ENCODE measurements at regions not wholly inside any gene's neighbourhood (a gene's known extent, or its start where the extent isn't known, plus 50 kb on each side); places are given as distances from the start of the nearest gene placed in this dataset.

DNA sequence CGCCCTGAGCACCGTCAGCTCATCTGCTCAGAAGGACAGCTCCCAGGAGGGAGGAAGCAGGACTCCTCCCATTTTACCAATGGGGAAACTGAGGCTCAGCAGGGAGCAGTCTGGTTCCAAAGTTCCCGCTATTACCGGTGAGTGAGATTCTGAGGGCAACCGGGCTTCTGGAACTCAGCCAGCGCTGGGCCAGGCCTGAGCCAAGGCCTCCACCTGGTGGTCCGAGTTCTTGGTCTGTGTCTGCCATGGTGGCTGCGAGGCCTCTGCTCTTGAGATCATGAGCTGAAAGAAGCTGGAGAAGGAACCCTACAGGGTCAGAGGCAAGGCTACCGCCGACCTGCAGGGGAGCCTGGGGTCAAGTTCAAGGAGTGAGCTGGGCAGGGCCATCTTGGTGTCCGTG is 110.8 kb upstream of the GSE1 start:
- intact Hi-C loops (cut with micrococcal nuclease; ENCODE audit: unreplicated experiment) (no loop called here), in situ Hi-C loops (cut with HindIII; ENCODE audit: extremely low pct_ligation_motif_present, low pct_unique_long_range_greater_than_20kb) (no loop called here)
- Histone ChIP-seq H2AFZ (ENCODE audit: low read length) (no peak overlapping the region), H3K27me3 (ENCODE audit: control insufficient read depth in 1 of 2, insufficient read depth in 2 of 2, low read length in 2 of 2) (no peaks in the 10 kb centered on the region; a peak in 1 of 5 replicates), H3K4me1 (ENCODE audit: insufficient read depth, low read length) (peaks cover 13% of the 10 kb centered on the region), H3K4me2 (ENCODE audit: low read depth, low read length) (no peak overlapping the region), H3K36me3 (replicated peaks in 1 of 2; ENCODE audit: control insufficient read depth in 1 of 2, insufficient read depth in 2 of 2, low read length in 2 of 2) (no peaks in the 10 kb centered on the region), H3K9me3 (ENCODE audit: low read length) (no peaks in the 10 kb centered on the region), H3K27ac (ENCODE audit: extremely low read length, insufficient read depth, low read length) (no peak overlapping the region), H3K4me3 (replicated peaks in 1 of 3; ENCODE audit: insufficient read depth in 1 of 3, low read depth in 2 of 3, low read length in 3 of 3) (no peak overlapping the region), H3K9ac (ENCODE audit: insufficient read depth, low read depth, low read length) (no peak overlapping the region), H3K79me2 (ENCODE audit: insufficient read depth, low read length) (no peaks in the 10 kb centered on the region), H4K20me1 (ENCODE audit: insufficient read depth, low read length) (no peaks in the 10 kb centered on the region)
- POLR2A ChIA-PET = interaction anchor here (1.0 to 2.8 kb wide), 3 partner anchors 13 to 35 kb away, joined by 3 to 21 read pairs (median 3); no protein-coding TSS in a partner anchor
- peak; percentile 28 for ATAC-seq
- CTCF ChIA-PET (ENCODE audit: low intra/inter-chr PET ratio, low total read pairs) = no interaction called here
- WGBS (ENCODE audit: low lambda C conversion rate) = 54% methylated on average over 10 of the region's 11 CpGs
- no TSS peak for BruUV-seq (replicated peaks)
- no peak for FAIRE-seq
- DNase-seq (ENCODE audit: low spot score) = no peak
- TF ChIP-seq, protein P1, sequence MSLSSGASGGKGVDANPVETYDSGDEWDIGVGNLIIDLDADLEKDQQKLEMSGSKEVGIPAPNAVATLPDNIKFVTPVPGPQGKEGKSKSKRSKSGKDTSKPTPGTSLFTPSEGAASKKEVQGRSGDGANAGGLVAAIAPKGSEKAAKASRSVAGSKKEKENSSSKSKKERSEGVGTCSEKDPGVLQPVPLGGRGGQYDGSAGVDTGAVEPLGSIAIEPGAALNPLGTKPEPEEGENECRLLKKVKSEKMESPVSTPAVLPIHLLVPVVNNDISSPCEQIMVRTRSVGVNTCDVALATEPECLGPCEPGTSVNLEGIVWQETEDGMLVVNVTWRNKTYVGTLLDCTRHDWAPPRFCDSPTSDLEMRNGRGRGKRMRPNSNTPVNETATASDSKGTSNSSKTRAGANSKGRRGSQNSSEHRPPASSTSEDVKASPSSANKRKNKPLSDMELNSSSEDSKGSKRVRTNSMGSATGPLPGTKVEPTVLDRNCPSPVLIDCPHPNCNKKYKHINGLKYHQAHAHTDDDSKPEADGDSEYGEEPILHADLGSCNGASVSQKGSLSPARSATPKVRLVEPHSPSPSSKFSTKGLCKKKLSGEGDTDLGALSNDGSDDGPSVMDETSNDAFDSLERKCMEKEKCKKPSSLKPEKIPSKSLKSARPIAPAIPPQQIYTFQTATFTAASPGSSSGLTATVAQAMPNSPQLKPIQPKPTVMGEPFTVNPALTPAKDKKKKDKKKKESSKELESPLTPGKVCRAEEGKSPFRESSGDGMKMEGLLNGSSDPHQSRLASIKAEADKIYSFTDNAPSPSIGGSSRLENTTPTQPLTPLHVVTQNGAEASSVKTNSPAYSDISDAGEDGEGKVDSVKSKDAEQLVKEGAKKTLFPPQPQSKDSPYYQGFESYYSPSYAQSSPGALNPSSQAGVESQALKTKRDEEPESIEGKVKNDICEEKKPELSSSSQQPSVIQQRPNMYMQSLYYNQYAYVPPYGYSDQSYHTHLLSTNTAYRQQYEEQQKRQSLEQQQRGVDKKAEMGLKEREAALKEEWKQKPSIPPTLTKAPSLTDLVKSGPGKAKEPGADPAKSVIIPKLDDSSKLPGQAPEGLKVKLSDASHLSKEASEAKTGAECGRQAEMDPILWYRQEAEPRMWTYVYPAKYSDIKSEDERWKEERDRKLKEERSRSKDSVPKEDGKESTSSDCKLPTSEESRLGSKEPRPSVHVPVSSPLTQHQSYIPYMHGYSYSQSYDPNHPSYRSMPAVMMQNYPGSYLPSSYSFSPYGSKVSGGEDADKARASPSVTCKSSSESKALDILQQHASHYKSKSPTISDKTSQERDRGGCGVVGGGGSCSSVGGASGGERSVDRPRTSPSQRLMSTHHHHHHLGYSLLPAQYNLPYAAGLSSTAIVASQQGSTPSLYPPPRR (CRISPR knock-in tag; IDR thresholded peaks at IDR 0.05; ENCODE audit: borderline replicate concordance) = no peak
- 0 out of 2 replicates have a peak, but pooled peaks have one; percentile 18 for TF ChIP-seq ZBTB38 (CRISPR knock-in tag; IDR thresholded peaks at IDR 0.05)
- no peak for TF ChIP-seq ZNF556 (CRISPR knock-in tag; IDR thresholded peaks at IDR 0.05; ENCODE audit: borderline replicate concordance)
- no peak for TF ChIP-seq NFE2L1 (CRISPR knock-in tag; IDR thresholded peaks at IDR 0.05; ENCODE audit: borderline replicate concordance)
- TF ChIP-seq ZMYM4 (CRISPR knock-in tag; IDR thresholded peaks at IDR 0.05) = no peak
- no peak for TF ChIP-seq IKZF4 (CRISPR knock-in tag; IDR thresholded peaks at IDR 0.05; ENCODE audit: borderline replicate concordance, low read depth, not compliant biosample characterization)
- TF ChIP-seq, protein P2, sequence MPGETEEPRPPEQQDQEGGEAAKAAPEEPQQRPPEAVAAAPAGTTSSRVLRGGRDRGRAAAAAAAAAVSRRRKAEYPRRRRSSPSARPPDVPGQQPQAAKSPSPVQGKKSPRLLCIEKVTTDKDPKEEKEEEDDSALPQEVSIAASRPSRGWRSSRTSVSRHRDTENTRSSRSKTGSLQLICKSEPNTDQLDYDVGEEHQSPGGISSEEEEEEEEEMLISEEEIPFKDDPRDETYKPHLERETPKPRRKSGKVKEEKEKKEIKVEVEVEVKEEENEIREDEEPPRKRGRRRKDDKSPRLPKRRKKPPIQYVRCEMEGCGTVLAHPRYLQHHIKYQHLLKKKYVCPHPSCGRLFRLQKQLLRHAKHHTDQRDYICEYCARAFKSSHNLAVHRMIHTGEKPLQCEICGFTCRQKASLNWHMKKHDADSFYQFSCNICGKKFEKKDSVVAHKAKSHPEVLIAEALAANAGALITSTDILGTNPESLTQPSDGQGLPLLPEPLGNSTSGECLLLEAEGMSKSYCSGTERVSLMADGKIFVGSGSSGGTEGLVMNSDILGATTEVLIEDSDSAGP (CRISPR knock-in tag; IDR thresholded peaks at IDR 0.05; ENCODE audit: borderline replicate concordance) = 0 out of 2 replicates have a peak, but pooled peaks have one; percentile 9
- TF ChIP-seq ARNT2 (CRISPR knock-in tag; IDR thresholded peaks at IDR 0.05; ENCODE audit: low read depth) = no peak
- TF ChIP-seq FLYWCH1 (CRISPR knock-in tag; IDR thresholded peaks at IDR 0.05) = no peak
- no peak for TF ChIP-seq ZNF496 (CRISPR knock-in tag; IDR thresholded peaks at IDR 0.05; ENCODE audit: insufficient replicate concordance)
- 0 out of 2 replicates have a peak, but pooled peaks have one; percentile 76 for TF ChIP-seq MZF1 (CRISPR knock-in tag; IDR thresholded peaks at IDR 0.05; ENCODE audit: borderline replicate concordance)
- TF ChIP-seq, protein P3, sequence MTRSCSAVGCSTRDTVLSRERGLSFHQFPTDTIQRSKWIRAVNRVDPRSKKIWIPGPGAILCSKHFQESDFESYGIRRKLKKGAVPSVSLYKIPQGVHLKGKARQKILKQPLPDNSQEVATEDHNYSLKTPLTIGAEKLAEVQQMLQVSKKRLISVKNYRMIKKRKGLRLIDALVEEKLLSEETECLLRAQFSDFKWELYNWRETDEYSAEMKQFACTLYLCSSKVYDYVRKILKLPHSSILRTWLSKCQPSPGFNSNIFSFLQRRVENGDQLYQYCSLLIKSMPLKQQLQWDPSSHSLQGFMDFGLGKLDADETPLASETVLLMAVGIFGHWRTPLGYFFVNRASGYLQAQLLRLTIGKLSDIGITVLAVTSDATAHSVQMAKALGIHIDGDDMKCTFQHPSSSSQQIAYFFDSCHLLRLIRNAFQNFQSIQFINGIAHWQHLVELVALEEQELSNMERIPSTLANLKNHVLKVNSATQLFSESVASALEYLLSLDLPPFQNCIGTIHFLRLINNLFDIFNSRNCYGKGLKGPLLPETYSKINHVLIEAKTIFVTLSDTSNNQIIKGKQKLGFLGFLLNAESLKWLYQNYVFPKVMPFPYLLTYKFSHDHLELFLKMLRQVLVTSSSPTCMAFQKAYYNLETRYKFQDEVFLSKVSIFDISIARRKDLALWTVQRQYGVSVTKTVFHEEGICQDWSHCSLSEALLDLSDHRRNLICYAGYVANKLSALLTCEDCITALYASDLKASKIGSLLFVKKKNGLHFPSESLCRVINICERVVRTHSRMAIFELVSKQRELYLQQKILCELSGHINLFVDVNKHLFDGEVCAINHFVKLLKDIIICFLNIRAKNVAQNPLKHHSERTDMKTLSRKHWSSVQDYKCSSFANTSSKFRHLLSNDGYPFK (CRISPR knock-in tag; IDR thresholded peaks at IDR 0.05; ENCODE audit: borderline replicate concordance) = no peak
- TF ChIP-seq MED8 (CRISPR knock-in tag; IDR thresholded peaks at IDR 0.05; ENCODE audit: insufficient replicate concordance) = no peak
- peak; percentile 8 for TF ChIP-seq TEAD3 (CRISPR knock-in tag; optimal IDR thresholded peaks at IDR 0.05; ENCODE audit: borderline replicate concordance)
- peak; percentile 55 for TF ChIP-seq STAG1 (CRISPR knock-in tag; IDR thresholded peaks at IDR 0.05)
